HG02840 (cell line): ENCODE measurements at regions not wholly inside any gene's neighbourhood (a gene's known extent, or its start where the extent isn't known, plus 50 kb on each side); places are given as distances from the start of the nearest gene placed in this dataset.
"Not testable (repeated sequence)": the region's sequence is repeated elsewhere in the genome, so short reads cannot be mapped to it uniquely, and the experiment has no call there.

Experiments used
- ATAC-seq: cut with Tn5 transposase; IDR thresholded peaks from one replicate; pipeline ENCODE4 v1.9.1; 2021; ENCODE audit warnings: mild to moderate bottlenecking, moderate library complexity, moderate number of reproducible peaks; ENCODE audit not compliant: unreplicated experiment, low FRiP score

DNA sequence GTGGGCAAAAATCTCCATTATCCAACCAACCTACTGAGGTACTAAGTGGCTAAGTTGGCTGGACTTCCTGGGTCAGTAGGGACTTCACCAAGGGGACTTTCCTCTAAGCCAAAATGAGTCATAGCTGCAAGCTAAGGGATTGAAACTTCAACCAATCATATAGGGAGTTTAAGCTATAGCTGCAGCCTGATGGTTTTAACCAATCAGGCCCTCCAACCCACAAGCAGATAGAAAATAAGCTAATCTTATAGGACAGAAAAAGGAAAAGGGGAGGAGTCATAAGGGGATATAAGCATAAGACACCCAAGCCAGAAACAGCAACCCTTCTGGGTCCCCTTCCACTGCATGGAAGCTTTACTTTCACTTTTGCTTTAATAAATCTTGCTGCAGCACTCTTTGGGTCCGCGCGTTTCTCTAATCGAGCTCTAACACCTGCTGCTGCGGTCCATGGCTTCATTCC lies 444.9 kb upstream of the NECTIN3 start:
- not testable (repeated sequence) for ATAC-seq

DNA sequence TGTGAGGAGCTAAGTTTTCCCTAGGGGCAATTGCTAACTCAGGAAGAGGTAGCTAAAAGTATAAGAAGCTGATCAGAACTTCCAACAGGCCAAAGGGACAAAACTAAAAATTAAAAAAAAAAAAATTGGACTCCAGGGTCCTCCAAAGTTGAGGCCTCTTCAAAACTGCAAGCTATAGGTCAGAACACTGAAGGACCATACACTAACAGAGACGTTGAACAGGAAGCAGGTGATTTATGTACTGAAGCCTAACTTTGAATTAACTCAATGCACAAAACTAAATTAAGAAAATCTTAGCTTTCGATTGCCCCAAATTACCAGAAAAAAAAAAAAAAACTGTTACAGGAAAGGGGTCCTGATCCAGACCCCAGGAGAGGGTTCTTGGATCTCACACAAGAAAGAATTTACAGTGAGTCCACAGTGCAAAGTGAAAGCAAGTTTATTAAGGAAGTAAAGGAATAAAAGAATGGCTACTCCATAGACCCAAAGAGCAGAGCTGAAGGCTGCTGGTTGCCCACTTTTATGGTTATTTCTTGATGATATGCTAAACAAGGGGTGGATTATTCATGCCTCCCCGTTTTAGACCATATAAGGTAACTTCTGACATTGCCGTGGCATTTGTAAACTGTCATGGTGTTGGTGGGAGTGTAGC lies 442.8 kb upstream of the NECTIN3 start:
- ATAC-seq: no peak

DNA sequence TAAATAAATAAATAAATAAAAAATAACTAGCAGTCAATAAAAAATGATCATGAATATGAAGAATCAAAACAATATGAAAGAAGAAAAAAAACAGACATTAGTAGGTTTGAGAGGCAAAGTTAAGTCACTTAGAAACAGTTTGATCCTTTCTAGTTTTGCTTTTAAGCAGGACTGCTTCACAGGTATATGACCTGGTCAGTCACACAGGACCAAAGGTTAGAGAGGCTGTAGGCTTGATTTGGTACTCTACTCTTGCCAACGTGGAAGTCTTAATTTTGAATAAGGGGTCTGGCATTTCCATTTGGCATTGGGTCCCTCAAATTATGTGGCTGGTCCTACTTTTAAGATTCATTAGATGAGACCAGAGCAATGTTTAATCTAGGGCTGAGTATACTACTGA lies 441.7 kb upstream of the NECTIN3 start:
- ATAC-seq: no peak

DNA sequence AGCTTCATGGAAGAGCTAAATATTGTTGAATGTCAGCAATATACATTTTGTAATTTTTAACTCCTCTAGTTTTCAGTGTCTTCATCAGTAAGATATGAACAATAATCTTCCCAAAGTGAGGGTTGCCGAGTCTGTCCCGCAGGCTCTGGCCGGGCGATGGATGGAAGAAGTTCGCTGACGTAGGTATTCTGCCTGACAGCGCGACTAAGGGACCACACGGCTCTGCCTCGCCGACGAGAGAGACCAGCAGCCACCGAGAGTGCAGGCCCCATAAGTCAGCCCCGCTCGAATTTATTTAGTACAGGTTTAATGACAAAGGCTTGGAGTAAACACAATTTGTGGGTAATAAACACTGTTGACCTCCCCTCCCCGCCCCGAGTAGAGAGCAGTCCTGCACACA lies 427.4 kb upstream of the NECTIN3 start:
- ATAC-seq: no peak

DNA sequence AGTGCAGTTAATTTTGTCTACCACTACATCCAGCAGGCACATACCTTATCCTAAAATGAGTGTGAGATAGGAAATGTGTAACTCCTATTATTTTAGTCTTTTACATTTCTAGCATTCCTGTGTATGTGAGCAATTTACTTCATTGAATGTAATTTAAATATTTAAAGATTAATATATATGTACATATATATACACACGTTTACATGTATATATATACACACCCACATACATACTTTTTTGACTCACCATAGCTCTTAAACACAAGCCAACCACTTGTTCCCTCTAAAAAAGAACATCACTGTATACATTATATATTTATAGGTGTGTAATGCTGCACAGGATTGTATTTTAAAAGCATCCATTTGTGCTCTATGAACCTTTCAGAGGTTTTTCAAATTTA lies 425.6 kb upstream of the NECTIN3 start:
- ATAC-seq: no peak

DNA sequence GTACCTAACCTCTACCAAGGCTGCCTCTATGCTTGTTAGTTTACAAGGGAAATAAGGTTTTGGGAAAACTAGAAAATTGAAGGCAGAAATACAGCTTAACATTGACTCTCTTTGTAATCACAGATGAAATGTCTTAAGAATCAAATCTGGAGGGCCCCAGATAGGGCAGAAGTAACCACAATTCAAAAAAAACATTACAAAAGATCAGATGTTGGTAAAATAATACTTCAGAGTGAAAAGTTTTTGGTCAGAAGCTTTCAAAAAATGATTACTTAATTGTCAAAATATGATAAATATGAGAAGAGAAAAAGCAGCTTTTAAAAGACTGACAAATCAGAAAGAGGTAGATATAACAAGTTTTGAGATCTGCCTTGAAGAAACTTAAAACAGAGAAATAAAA lies 425.1 kb upstream of the NECTIN3 start:
- ATAC-seq: no peak

DNA sequence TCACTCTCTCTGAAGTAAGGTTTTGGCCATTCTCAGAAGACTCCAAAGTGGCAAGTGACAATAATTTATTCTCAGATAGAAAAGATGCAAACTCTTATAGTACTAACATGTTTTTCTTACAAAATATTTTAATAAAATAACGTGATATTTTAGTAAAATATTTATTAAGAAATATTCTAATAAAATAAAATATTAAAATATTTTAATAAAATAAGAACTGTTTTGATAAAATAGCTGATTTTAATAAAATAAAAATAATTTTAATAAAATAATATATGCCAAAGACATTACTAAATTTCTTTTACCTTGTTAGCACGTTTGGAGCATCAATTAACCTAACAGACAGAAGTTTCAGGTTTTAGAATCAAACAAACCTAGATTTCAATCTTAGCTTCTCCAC lies 424.0 kb upstream of the NECTIN3 start:
- ATAC-seq: no peak

DNA sequence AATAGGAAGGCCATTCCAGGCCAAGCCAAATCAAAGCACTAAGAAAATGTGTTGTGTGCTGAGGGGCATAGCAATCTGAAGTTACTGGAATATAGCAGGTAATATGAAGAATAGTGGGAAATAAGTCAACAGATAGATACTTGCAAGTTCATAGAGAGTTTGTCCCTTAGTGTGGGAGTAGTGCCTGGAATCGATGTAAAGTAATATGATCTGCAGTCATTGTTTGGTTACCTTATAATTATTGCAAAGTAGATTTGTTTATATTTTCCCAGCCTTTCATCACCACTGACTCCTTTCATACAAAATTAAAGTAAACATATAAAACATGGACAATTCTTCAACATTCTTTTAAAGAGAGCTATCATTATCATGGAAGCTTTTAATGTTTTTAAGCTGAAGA lies 420.9 kb upstream of the NECTIN3 start:
- no peak for ATAC-seq

DNA sequence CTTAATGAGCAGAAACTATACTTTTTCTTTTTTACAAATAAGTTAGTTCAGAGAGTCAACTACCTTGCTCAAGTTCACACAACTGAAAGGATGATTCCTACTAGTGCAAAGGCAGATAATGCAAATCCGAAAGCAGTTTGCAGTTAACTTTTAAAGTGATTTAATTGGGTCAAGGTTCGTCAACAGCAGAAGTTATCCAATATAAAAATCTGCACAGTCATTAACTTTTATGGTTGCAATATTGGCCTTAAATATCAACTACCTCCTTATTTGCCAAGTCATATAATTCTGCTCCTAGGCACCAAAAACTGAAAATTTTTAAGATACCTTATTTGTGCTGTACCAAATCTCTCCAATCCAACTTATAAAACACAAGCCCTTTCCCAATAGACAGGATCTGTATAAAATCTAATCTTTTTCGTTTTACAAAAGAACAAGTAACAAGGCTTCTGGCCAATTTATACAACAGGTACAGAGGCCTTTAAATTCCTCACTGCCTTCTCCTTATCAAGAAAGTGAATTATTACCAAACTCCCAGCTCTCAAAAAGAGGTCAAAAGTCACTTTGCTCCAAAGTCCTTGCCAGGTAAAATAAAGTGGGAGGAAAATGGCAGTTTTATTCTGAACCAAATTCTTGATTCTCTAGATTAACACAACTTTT lies 416.6 kb upstream of the NECTIN3 start:
- no peak for ATAC-seq

DNA sequence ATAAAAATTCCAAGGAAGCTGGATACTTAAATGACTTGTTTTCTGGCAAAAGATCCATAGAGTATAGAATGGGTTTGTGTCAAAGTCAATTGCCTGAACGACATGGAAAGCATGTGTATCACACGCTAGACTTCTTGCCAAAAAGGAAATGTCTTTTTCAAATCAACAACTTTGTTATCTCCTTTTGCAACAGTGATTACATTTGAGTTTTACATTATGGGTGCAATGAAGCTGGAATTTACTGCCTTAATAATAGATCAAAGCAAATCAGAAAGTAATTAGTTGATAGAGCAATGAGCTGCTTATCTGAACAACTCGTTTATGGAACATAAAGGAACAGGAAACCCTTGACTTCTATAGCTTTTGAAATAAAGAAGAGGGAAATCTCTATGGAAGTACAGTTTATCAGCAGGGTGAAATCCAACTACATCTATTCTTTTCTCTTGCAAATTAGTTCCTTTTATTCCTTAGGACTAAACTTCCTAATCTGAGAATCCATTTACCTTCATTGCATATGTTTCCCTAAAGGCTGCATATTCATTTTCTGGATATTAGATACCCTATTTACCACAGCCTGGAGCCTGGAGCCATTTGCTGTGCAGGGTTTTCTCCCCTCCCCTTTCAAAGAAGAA lies 415.1 kb upstream of the NECTIN3 start:
- ATAC-seq: no peak

DNA sequence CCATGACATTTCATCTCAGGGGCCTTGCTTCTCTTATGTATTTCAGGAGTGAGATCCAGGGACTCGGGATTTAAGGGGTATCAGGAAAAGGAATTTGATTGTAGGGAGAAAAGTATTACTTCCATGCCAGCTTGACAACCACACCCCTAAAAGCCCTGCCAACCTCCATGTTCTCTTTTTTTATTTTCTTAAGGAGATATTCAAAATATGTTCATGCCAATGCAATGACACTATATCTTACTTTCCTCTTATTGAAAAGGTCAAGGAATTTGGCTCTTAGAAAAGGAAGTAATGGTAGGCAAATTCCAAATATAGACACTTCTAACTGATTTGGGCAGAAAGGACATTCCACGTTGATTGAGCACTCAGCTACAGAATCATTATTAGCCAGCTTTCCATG lies 407.5 kb upstream of the NECTIN3 start:
- no peak for ATAC-seq

DNA sequence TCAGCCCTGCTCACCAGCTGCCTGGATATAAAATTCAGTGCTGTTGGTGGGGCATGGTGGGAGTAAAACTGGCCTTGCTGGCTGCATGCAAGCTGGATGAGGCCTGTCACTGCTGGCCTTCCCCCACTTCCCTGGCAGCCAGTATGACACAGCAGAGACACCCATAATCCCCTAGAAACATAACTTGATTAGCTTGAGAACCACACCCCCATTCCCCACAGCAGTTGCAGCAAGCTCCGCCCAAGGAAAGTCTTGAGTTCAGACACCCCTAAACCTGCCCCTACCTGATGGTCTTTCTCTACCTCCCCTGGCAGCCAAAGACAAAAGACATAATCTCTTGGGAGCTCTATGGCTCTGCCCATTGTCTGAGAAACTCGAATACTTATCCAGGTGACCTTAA lies 405.1 kb upstream of the NECTIN3 start:
- ATAC-seq: no peak

DNA sequence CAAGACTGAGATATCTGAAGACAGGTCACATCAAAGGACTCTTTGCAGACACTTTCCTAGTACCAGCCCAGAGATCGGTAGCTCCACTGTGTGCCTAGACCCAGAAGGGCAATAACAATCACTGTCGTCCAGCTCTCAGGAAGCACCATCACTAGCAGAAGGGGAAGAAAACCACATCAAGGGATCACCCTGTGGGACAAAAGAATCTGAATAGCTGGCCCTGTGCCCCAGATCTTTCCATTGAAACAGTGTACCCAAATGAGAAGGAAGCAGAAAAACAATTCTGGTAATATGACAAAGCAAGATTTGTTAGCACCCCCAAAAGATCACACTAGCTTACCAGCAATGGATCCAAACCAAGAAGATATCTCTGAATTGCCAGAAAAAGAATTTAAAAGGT lies 404.4 kb upstream of the NECTIN3 start:
- ATAC-seq: no peak

DNA sequence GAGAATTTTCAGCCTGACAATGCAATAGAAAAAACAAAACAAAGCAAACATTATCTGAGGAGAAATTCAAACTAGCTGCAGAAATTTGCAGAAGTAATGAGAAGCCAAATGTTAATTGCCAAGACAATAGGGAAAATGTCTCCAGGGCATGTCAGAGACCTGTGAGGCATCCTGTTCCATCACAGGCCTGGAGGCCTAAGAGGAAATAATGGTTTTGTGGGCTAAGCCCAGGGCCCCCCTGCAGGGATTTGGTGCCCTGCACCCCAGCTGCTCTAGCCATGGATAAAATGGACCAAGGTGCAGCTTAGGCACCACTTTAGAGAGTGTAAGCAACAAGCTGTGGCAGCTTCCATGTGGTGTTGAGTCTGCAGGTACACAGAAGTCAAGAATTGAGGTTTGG lies 401.2 kb upstream of the NECTIN3 start:
- no peak for ATAC-seq

DNA sequence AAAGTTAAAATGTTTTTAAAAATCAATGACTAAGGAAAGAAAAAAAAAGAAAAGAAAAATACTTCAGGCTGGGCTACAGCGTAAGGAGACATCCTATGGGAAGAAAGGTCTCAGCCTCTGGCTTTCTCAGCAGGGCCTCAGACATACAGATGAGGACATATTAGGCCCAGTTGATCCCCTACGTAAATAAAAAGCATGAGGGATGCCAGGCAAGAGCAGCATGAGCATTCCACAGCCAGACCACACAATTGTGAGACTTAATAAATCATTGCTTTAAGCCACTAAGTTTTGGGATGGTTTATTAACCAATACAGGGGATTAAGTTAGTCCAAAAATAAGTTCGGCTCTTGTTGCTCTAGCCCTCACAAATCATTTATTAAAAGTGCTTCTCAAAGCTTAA lies 394.1 kb upstream of the NECTIN3 start:
- ATAC-seq: no peak

DNA sequence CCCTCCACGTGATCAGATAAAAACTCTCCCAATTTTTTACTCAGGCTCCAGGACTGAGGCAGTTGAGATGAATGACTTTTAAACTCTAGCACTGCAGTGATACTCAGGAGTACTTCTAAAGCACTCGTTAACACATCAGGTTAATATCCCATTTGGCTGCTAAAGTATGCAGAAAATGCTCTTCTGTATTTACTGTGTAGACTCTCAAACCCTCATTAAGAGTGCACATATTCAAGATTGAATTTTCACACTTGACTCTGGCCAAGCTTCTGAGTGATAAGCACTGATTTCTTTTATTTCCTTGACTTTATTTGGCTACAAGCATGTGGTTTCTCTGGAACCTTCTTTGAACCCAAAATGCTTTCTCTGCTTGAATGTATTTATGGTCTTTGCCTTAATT lies 392.3 kb upstream of the NECTIN3 start:
- no peak for ATAC-seq

DNA sequence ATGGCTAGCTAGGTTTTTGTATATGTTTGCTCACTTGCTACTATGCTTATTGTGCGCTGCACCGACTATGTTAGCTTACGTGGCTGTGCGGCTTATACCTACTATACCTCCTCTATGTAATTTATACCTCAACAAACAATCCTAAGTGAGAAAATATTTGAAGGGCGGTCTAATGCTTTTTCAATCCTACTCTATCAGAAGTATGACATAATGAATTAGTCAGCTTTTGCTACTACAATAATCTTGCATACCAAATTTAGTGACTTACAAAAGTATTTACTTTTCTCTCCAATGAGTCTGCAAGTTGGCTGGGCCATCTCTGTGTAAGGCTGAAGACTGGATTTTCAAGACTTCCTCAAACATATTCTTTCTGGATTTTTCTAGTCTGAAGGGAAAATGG lies 391.2 kb upstream of the NECTIN3 start:
- ATAC-seq: no peak

DNA sequence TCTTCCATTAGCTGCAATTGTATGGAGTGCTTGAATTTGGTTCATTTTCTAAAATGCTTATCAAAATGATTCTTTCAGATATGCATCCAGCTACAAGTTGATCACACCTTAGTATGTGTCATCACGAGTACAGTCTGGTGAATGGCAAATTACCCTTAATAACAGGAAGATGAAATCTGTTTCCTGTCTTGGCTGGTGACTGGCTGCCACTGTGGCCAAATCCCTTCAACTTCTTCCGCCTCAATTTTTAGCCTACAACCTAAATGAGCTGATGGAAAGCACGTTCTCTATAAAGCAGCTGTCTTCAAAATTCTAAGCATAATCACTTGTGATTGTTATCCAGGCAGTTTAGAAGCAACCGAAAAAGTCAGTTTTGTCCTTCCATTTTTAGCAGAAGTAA lies 387.1 kb upstream of the NECTIN3 start:
- ATAC-seq: no peak

DNA sequence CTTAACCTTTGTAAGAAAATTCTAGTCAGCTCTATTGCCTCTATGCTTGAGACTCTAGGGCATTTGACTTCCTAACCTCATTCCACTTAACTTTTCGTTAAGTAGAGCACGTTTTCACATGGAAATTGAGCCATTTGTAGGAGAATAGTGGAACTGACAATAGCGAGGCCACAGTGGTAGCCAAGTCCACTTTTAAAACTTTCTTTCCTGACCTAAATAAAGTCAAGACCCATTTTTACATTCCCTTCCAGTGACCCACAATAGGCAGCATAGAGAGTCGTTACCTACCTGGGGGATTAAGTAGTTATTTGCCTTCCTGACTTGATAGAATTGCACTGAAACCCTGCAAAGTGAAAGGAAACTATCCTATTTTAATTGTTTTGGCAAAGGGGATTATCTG lies 386.0 kb upstream of the NECTIN3 start:
- no peak for ATAC-seq

DNA sequence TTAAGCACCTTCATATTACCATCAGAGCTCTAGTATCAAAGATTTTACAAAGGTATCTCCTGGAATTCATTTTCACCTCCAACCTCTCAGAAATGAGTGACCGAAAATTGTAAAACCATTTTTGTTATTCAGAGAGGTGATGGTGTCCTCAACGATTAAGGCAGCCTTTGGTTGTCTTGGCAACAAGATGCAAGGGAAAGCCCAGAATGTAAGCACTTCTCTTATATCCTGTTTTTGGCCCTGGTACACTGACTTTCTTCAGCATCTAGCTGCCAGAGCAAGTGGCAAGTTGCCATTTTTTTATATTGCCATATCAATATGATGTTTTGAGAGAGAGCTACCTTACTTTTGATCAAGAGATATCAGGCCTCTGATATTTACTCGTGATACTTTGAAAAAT lies 384.9 kb upstream of the NECTIN3 start:
- ATAC-seq: no peak

DNA sequence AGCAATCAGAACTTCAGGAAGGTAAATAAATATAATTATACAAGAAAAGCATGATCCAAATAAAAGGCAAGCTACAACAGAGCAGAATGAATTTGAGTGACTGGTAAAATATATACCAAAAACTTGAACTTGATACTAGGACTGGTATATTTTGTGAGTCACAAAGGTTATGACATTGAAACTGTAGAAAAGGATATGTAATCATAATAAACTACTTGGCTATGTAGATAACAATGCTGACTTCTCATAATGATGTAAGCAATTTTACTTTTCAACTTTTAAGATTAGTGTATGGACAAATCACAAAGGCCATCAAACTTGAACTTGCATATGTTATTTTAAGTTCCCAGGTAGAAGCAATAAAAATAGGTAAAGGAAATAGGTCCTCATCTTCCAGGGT lies 384.5 kb upstream of the NECTIN3 start:
- no peak for ATAC-seq

DNA sequence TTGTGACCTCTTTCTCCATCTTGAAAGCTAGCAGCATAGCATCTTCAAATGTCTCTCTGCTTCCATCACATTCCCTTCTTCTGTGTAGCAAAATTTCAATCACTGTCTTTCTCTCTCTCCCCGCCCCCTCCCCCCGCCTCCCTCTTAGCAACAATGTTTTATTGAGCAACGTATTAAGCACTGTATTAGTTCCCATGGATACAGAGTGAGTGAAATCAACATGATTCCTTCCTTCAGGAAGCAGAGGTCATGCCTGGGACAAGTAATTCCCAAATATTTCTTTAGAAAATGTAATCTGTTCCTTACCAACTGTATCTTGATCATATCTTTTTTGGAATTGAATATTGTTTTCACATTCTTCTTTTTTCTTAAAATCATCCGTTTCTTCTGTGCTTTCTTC lies 373.7 kb upstream of the NECTIN3 start:
- ATAC-seq: no peak
